SU-DHL-6 (cell line): ENCODE measurements at regions not wholly inside any gene's neighbourhood (a gene's known extent, or its start where the extent isn't known, plus 50 kb on each side); places are given as distances from the start of the nearest gene placed in this dataset.

ENCODE experiments used
- CTCF ChIP-seq: fragments of 200-600 bp; sonication (generic); IDR thresholded peaks from one replicate; pipeline ENCODE4 v1.5.1; 2017; ENCODE audit warnings: antibody characterized with exemption, mild to moderate bottlenecking, low read length, moderate library complexity; ENCODE audit not compliant: insufficient read depth, poor library complexity, severe bottlenecking
- EZH2phosphoT487 ChIP-seq: fragments of 200-600 bp; sonication (generic), shearing (Covaris generic); conservative IDR thresholded peaks from 2 replicates; pipeline ENCODE4 v1.6.1; 2018; ENCODE audit warnings: mild to moderate bottlenecking, antibody characterized with exemption, low read length, moderate library complexity, mixed read lengths

- TF ChIP-seq CTCF = no peak
- no peak for TF ChIP-seq EZH2phosphoT487
Measured at GRCh38 chrX:109813236-109813635, 80.2 kb upstream of the ACSL4 start.
